ENCODE measurements at regions not wholly inside any gene's neighbourhood (a gene's known extent, or its start where the extent isn't known, plus 50 kb on each side); places are given as distances from the start of the nearest gene placed in this dataset.

DNA sequence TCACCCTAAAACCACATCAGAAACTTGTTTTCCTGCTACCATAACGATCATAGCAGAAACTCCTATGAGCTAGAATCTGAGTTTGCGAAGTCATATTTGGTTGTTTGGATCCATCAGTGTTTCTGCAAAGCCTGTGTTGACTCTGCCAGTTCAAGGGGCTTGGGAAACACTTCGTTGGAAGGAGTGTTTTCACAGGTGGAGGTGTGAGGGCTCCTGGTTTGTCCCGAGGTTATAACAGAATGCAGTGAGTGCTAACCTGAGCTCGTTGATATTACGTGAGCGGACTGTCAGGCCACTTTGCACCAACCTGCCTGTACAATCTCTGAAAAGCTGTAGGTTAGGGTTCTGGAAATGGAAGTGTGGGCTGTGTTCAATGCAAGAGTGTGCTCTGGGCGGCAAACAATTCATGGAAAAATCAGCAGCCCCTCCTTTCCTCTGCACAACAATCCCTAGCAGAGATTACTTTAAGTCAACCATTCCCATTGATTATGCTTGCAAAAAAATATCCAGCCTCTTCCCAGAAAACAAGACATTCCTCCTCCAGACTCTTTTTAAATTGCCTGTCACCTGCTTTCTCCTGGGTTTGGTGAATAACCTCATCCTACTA lies 622.0 kb downstream of the TYW1 start:
- H3K18ac ChIP-seq (ENCODE audit: low read depth in 1 of 2, low read length in 2 of 2): no peak overlapping the region
- no peak overlapping the region for H2BK12ac ChIP-seq (ENCODE audit: low read length in 2 of 2)
- H3K27me3 ChIP-seq (ENCODE audit: control insufficient read depth in 1 of 2, insufficient read depth in 1 of 2, low read length in 2 of 2): peaks cover 0 to 48% of the 10 kb centered on the region in 2 experiments
- H2BK5ac ChIP-seq (ENCODE audit: low read depth, low read length, poor library complexity, severe bottlenecking): no peak overlapping the region
- H3K79me1 ChIP-seq (replicated peaks; ENCODE audit: low read length, poor library complexity, severe bottlenecking): no peaks in the 10 kb centered on the region
- H3K23ac ChIP-seq (ENCODE audit: low read length in 2 of 2): no peak overlapping the region
- H3K27ac ChIP-seq (ENCODE audit: low read length, poor library complexity, severe bottlenecking): no peak overlapping the region
- no peak overlapping the region for H4K8ac ChIP-seq (ENCODE audit: low read length)
- DNase-seq: no peak
- H3K4ac ChIP-seq (ENCODE audit: low read depth in 1 of 2, low read length in 2 of 2): no peak overlapping the region
- no peaks in the 10 kb centered on the region for H3K36me3 ChIP-seq (ENCODE audit: control insufficient read depth in 1 of 2, insufficient read depth in 2 of 2, low read depth in 1 of 2, low read length in 2 of 2)
- H4K91ac ChIP-seq (ENCODE audit: low read length): no peak overlapping the region
- H3K4me2 ChIP-seq (ENCODE audit: low read length, poor library complexity, severe bottlenecking): no peak overlapping the region
- no peak overlapping the region for H2BK15ac ChIP-seq (ENCODE audit: low read depth, poor library complexity, severe bottlenecking)
- H3K4me3 ChIP-seq (ENCODE audit: insufficient read depth in 1 of 2, low read depth in 1 of 2, low read length in 2 of 2): no peak overlapping the region
- H3K9me3 ChIP-seq (ENCODE audit: control insufficient read depth, low read length): no peaks in the 10 kb centered on the region
- H2BK120ac ChIP-seq (ENCODE audit: low read depth, low read length): no peak overlapping the region
- H3K14ac ChIP-seq (ENCODE audit: low read length in 2 of 2): no peak overlapping the region
- H2AK5ac ChIP-seq (ENCODE audit: low read length, severe bottlenecking): no peak overlapping the region
- H2AFZ ChIP-seq (ENCODE audit: low read depth, low read length): no peak overlapping the region
- H3K9ac ChIP-seq (ENCODE audit: low read length): no peak overlapping the region
- WGBS: 56% methylated on average over 7 of the region's 8 CpGs
- H3K4me1 ChIP-seq (ENCODE audit: control insufficient read depth, insufficient read depth, low read depth, low read length): no peaks in the 10 kb centered on the region

DNA sequence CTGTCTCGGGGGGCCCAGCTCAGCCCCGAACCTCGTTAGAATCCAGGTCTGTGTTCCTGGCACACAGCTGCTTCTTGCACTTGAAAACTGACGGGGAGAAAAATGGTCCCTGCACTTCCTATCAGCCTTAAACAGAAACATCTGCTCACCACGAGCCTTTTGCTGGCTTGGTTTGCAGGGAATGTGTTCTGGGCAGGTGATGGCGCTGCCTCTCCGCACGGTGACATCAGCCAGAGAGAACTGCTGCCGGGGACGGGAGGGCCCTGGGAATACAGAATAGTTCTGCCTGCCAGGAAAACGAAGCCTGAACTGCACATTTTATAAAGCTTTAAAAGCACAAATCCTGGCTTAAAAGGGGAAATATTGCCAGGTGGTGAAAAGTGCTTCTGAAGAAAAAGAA lies 622.5 kb downstream of the TYW1 start:
- Histone ChIP-seq H3K4me1 (ENCODE audit: control insufficient read depth, insufficient read depth, low read depth, low read length) (no peaks in the 10 kb centered on the region), H3K23ac (ENCODE audit: low read length in 2 of 2) (no peak overlapping the region), H4K91ac (ENCODE audit: low read length) (no peak overlapping the region), H2BK12ac (ENCODE audit: low read length in 2 of 2) (no peak overlapping the region), H2AFZ (ENCODE audit: low read depth, low read length) (no peak overlapping the region), H3K27me3 (ENCODE audit: control insufficient read depth in 1 of 2, insufficient read depth in 1 of 2, low read length in 2 of 2) (peaks cover 0 to 52% of the 10 kb centered on the region in 2 experiments), H3K4ac (ENCODE audit: low read depth in 1 of 2, low read length in 2 of 2) (no peak overlapping the region), H3K14ac (ENCODE audit: low read length in 2 of 2) (no peak overlapping the region), H3K4me2 (ENCODE audit: low read length, poor library complexity, severe bottlenecking) (no peak overlapping the region), H2BK15ac (ENCODE audit: low read depth, poor library complexity, severe bottlenecking) (no peak overlapping the region), H3K9ac (ENCODE audit: low read length) (no peak overlapping the region), H3K79me1 (replicated peaks; ENCODE audit: low read length, poor library complexity, severe bottlenecking) (no peaks in the 10 kb centered on the region), H3K9me3 (ENCODE audit: control insufficient read depth, low read length) (no peaks in the 10 kb centered on the region), H3K4me3 (ENCODE audit: insufficient read depth in 1 of 2, low read depth in 1 of 2, low read length in 2 of 2) (no peak overlapping the region), H4K8ac (ENCODE audit: low read length) (no peak overlapping the region), H3K27ac (ENCODE audit: low read length, poor library complexity, severe bottlenecking) (no peak overlapping the region), H3K18ac (ENCODE audit: low read depth in 1 of 2, low read length in 2 of 2) (no peak overlapping the region), H2BK120ac (ENCODE audit: low read depth, low read length) (no peak overlapping the region), H2BK5ac (ENCODE audit: low read depth, low read length, poor library complexity, severe bottlenecking) (no peak overlapping the region), H2AK5ac (ENCODE audit: low read length, severe bottlenecking) (no peak overlapping the region), H3K36me3 (ENCODE audit: control insufficient read depth in 1 of 2, insufficient read depth in 2 of 2, low read depth in 1 of 2, low read length in 2 of 2) (no peaks in the 10 kb centered on the region)
- WGBS: 31% methylated on average over 9 of the region's 11 CpGs
- no peak for DNase-seq

DNA sequence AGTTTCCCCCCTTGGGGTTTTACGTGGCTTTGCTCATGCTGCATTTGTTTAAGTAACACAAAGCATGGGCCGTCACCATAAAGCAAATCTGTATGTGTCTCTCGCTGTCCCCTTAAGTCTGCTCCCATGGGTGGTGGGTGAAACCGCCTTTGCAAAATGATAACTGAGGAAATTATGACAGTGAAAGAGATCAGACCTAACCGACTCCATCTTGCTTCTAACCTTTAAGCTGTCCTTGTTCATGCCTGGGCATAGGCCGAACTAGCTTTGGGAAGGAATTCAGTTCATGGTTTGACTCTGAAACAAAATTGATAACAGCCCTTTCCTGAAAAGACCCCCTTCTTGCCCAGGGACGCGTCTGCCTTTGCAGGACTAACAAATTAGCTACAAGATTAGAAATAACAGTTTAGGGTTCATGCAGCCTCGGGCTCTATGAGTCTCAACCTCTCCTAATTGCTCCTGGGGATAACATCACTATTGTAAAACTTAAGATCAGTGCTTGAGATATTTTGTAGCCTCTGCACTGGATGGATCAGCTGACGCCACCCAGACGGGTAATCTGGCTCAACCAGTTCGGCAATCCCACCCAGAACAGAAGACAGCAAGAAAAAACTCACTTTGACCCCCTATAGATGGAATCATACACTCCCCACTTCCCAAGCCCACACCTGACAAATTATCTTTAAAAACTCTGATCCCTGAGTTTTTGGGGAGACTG lies 623.7 kb downstream of the TYW1 start:
- Histone ChIP-seq H4K8ac (ENCODE audit: low read length) (no peak overlapping the region), H2BK12ac (ENCODE audit: low read length in 2 of 2) (no peak overlapping the region), H2AFZ (ENCODE audit: low read depth, low read length) (no peak overlapping the region), H2BK5ac (ENCODE audit: low read depth, low read length, poor library complexity, severe bottlenecking) (no peak overlapping the region), H3K14ac (ENCODE audit: low read length in 2 of 2) (no peak overlapping the region), H3K27me3 (ENCODE audit: control insufficient read depth in 1 of 2, insufficient read depth in 1 of 2, low read length in 2 of 2) (peaks cover 0 to 52% of the 10 kb centered on the region in 2 experiments), H3K36me3 (ENCODE audit: control insufficient read depth in 1 of 2, insufficient read depth in 2 of 2, low read depth in 1 of 2, low read length in 2 of 2) (no peaks in the 10 kb centered on the region), H3K4me3 (ENCODE audit: insufficient read depth in 1 of 2, low read depth in 1 of 2, low read length in 2 of 2) (no peak overlapping the region), H2AK5ac (ENCODE audit: low read length, severe bottlenecking) (no peak overlapping the region), H3K23ac (ENCODE audit: low read length in 2 of 2) (no peak overlapping the region), H3K4me1 (ENCODE audit: control insufficient read depth, insufficient read depth, low read depth, low read length) (peaks cover 1% of the 10 kb centered on the region), H3K18ac (ENCODE audit: low read depth in 1 of 2, low read length in 2 of 2) (no peak overlapping the region), H3K4me2 (ENCODE audit: low read length, poor library complexity, severe bottlenecking) (no peak overlapping the region), H4K91ac (ENCODE audit: low read length) (no peak overlapping the region), H2BK15ac (ENCODE audit: low read depth, poor library complexity, severe bottlenecking) (no peak overlapping the region), H3K4ac (ENCODE audit: low read depth in 1 of 2, low read length in 2 of 2) (no peak overlapping the region), H3K79me1 (replicated peaks; ENCODE audit: low read length, poor library complexity, severe bottlenecking) (no peaks in the 10 kb centered on the region), H3K9ac (ENCODE audit: low read length) (no peak overlapping the region), H3K9me3 (ENCODE audit: control insufficient read depth, low read length) (no peaks in the 10 kb centered on the region), H2BK120ac (ENCODE audit: low read depth, low read length) (no peak overlapping the region), H3K27ac (ENCODE audit: low read length, poor library complexity, severe bottlenecking) (no peak overlapping the region)
- 76% methylated on average over 10 of the region's 12 CpGs for WGBS
- DNase-seq: no peak

DNA sequence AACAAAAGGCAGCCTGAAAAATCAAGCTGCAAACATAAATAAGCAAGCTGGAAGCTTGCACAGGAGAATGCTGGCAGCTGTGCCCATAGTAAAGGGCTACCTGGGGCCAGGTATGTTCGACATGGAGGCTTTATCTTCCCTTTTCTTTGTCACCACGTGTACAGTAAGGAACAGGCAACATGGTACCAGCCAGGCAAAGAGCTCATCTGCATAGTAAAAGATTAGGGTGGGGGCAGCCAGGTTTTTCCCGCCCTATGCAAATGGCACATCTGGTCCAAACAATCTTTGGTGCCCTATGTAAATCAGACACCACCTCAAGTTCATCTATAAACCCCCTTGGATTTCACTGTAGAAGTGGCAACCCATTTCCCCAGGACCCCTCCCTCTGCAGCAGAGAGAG lies 625.1 kb downstream of the TYW1 start:
- Histone ChIP-seq H2BK15ac (ENCODE audit: low read depth, poor library complexity, severe bottlenecking) (no peak overlapping the region), H3K14ac (ENCODE audit: low read length in 2 of 2) (no peak overlapping the region), H3K4ac (ENCODE audit: low read depth in 1 of 2, low read length in 2 of 2) (no peak overlapping the region), H2AK5ac (ENCODE audit: low read length, severe bottlenecking) (no peak overlapping the region), H3K36me3 (ENCODE audit: control insufficient read depth in 1 of 2, insufficient read depth in 2 of 2, low read depth in 1 of 2, low read length in 2 of 2) (no peaks in the 10 kb centered on the region), H3K4me1 (ENCODE audit: control insufficient read depth, insufficient read depth, low read depth, low read length) (peaks cover 3% of the 10 kb centered on the region), H3K27ac (ENCODE audit: low read length, poor library complexity, severe bottlenecking) (no peak overlapping the region), H3K4me2 (ENCODE audit: low read length, poor library complexity, severe bottlenecking) (no peak overlapping the region), H2AFZ (ENCODE audit: low read depth, low read length) (no peak overlapping the region), H3K4me3 (ENCODE audit: insufficient read depth in 1 of 2, low read depth in 1 of 2, low read length in 2 of 2) (no peak overlapping the region), H3K18ac (ENCODE audit: low read depth in 1 of 2, low read length in 2 of 2) (no peak overlapping the region), H2BK12ac (ENCODE audit: low read length in 2 of 2) (no peak overlapping the region), H2BK120ac (ENCODE audit: low read depth, low read length) (no peak overlapping the region), H4K8ac (ENCODE audit: low read length) (no peak overlapping the region), H2BK5ac (ENCODE audit: low read depth, low read length, poor library complexity, severe bottlenecking) (no peak overlapping the region), H4K91ac (ENCODE audit: low read length) (no peak overlapping the region), H3K79me1 (replicated peaks; ENCODE audit: low read length, poor library complexity, severe bottlenecking) (no peaks in the 10 kb centered on the region), H3K27me3 (ENCODE audit: control insufficient read depth in 1 of 2, insufficient read depth in 1 of 2, low read length in 2 of 2) (peaks cover 0 to 52% of the 10 kb centered on the region in 2 experiments), H3K9ac (ENCODE audit: low read length) (no peak overlapping the region), H3K9me3 (ENCODE audit: control insufficient read depth, low read length) (no peaks in the 10 kb centered on the region), H3K23ac (ENCODE audit: low read length in 2 of 2) (no peak overlapping the region)
- 38% methylated on average over 3 of the region's 3 CpGs for WGBS
- no peak for DNase-seq
